Stimulated activated CD4-positive, alpha-beta T cell treated with anti-CD3 and anti-CD28 coated beads, Interleukin-12 subunit alpha, Interleukin-12 subunit beta, amount 100 ng/mL, for 4 hours (primary cell): ENCODE measurements at regions not wholly inside any gene's neighbourhood (a gene's known extent, or its start where the extent isn't known, plus 50 kb on each side); places are given as distances from the start of the nearest gene placed in this dataset.
"Not testable (repeated sequence)": the region's sequence is repeated elsewhere in the genome, so short reads cannot be mapped to it uniquely, and the experiment has no call there.

Experiments used
- DNase-seq: peaks from one replicate; pipeline ENCODE4 v3.0.0-alpha.2; 2020

GRCh38 chr5:147084702-147085101, 150.1 kb upstream of the STK32A start:
- no peak for DNase-seq

- DNase-seq: no peak
Observed at GRCh38 chr5:147085409-147085808, 149.4 kb upstream of the STK32A start.

GRCh38 chr5:147092044-147092443, 142.8 kb upstream of the STK32A start:
- DNase-seq: no peak

- no peak for DNase-seq
Observed at GRCh38 chr5:147093138-147093537, 141.7 kb upstream of the STK32A start.

GRCh38 chr5:147095740-147096139, 139.1 kb upstream of the STK32A start:
- DNase-seq: no peak

GRCh38 chr5:147098233-147098790, 136.5 kb upstream of the STK32A start:
- no peak for DNase-seq

- no peak for DNase-seq
Observed at GRCh38 chr5:147101659-147102369, 133.0 kb upstream of the STK32A start.

- DNase-seq: no peak
Observed at GRCh38 chr5:147112899-147113298, 121.9 kb upstream of the STK32A start.

GRCh38 chr5:147113967-147114366, 120.9 kb upstream of the STK32A start:
- no peak for DNase-seq

GRCh38 chr5:147139759-147140158, 95.1 kb upstream of the STK32A start:
- not testable (repeated sequence) for DNase-seq

GRCh38 chr5:147140558-147140957, 94.3 kb upstream of the STK32A start:
- no peak for DNase-seq

- DNase-seq: not testable (repeated sequence)
Observed at GRCh38 chr5:147141580-147141979, 93.2 kb upstream of the STK32A start.

GRCh38 chr5:147143215-147143614, 91.6 kb upstream of the STK32A start:
- no peak for DNase-seq

- no peak for DNase-seq
Observed at GRCh38 chr5:147145328-147145727, 89.5 kb upstream of the STK32A start.

- no peak for DNase-seq
Observed at GRCh38 chr5:147148715-147149114, 86.1 kb upstream of the STK32A start.

GRCh38 chr5:147152086-147152485, 82.7 kb upstream of the STK32A start:
- no peak for DNase-seq

GRCh38 chr5:147154809-147155208, 80.0 kb upstream of the STK32A start:
- DNase-seq: no peak

- DNase-seq: no peak
Observed at GRCh38 chr5:147156012-147156411, 78.8 kb upstream of the STK32A start.

GRCh38 chr5:147160902-147161700, 73.7 kb upstream of the STK32A start:
- no peak for DNase-seq

GRCh38 chr5:147162740-147163139, 72.1 kb upstream of the STK32A start:
- no peak for DNase-seq

- DNase-seq: no peak
Observed at GRCh38 chr5:147167529-147167928, 67.3 kb upstream of the STK32A start.

GRCh38 chr5:147168578-147169327, 66.1 kb upstream of the STK32A start:
- DNase-seq: no peak

- DNase-seq: no peak
Observed at GRCh38 chr5:147169399-147169798, 65.4 kb upstream of the STK32A start.
